Smooth muscle cell (in vitro differentiated cells): ENCODE measurements at regions not wholly inside any gene's neighbourhood (a gene's known extent, or its start where the extent isn't known, plus 50 kb on each side); places are given as distances from the start of the nearest gene placed in this dataset.

Experiments
- DNase-seq: peaks from one replicate; lab custom pipeline; 2025; ENCODE audit not compliant: unreplicated experiment; lab: John Stamatoyannopoulos, UW
- H2AFZ ChIP-seq: fragments of 200-600 bp; sonication (generic); 2 replicates; pipeline ENCODE4 v1.6.0; 2016; ENCODE audit warnings: antibody characterized with exemption, low read depth, mild to moderate bottlenecking
- H3F3A ChIP-seq: fragments of 200-600 bp; sonication (generic); 2 replicates; pipeline ENCODE4 v1.6.0; 2017; ENCODE audit warnings: antibody characterized with exemption, low read depth
- H3K27ac ChIP-seq: fragments of 200-600 bp; sonication (generic); 2 replicates; pipeline ENCODE4 v1.5.1; 2016; ENCODE audit warnings: low read depth, mild to moderate bottlenecking
- H3K27me3 ChIP-seq: fragments of 200-600 bp; sonication (generic); 2 replicates; pipeline ENCODE4 v1.6.1; 2016; ENCODE audit warnings: low read depth, mild to moderate bottlenecking
- H3K36me3 ChIP-seq: fragments of 200-600 bp; sonication (generic); 2 replicates; pipeline ENCODE4 v1.5.1; 2016; ENCODE audit warnings: low read depth
- H3K4me1 ChIP-seq: fragments of 200-600 bp; sonication (generic); 2 replicates; pipeline ENCODE4 v1.5.1; 2016; ENCODE audit warnings: low read depth
- H3K4me2 ChIP-seq: fragments of 200-600 bp; sonication (generic); 2 replicates; pipeline ENCODE4 v1.6.0; 2016; ENCODE audit warnings: mild to moderate bottlenecking
- H3K4me3 ChIP-seq: fragments of 200-600 bp; sonication (generic); 2 replicates; pipeline ENCODE4 v1.5.1; 2016; ENCODE audit warnings: mild to moderate bottlenecking
- H3K79me2 ChIP-seq: fragments of 200-600 bp; sonication (generic); 2 replicates; pipeline ENCODE4 v1.6.0; 2016; ENCODE audit warnings: low read depth, mild to moderate bottlenecking
- H3K9ac ChIP-seq: fragments of 200-600 bp; sonication (generic); 2 replicates; pipeline ENCODE4 v1.6.0; 2016; ENCODE audit warnings: low read depth
- H3K9me3 ChIP-seq: fragments of 200-600 bp; sonication (generic); replicated peaks from 2 replicates; pipeline ENCODE4 v1.5.1; 2016; ENCODE audit warnings: low read depth
- H4K20me1 ChIP-seq: fragments of 200-600 bp; sonication (generic); 2 replicates; pipeline ENCODE4 v1.6.0; 2016; ENCODE audit warnings: low read depth
- CTCF ChIP-seq: fragments of 200-600 bp; sonication (generic); IDR thresholded peaks from 2 replicates; pipeline ENCODE4 v1.5.1; 2017; ENCODE audit warnings: borderline replicate concordance, mild to moderate bottlenecking, antibody characterized with exemption; ENCODE audit not compliant: insufficient read depth, poor library complexity, severe bottlenecking
- WGBS: methylation state at CpG from one replicate; pipeline ENCODE4 v1.1.7; 2016; ENCODE audit warnings: low lambda C conversion rate; 5-methylcytosine and 5-hydroxymethylcytosine counted together

GRCh38 chr13:53135301-53135700 is 106.7 kb downstream of the OLFM4 start:
- Histone ChIP-seq H3F3A (no peaks in the 10 kb centered on the region), H3K27me3 (no peaks in the 10 kb centered on the region), H3K79me2 (no peaks in the 10 kb centered on the region), H4K20me1 (no peaks in the 10 kb centered on the region), H3K9me3 (no peaks in the 10 kb centered on the region), H3K4me2 (no peak overlapping the region), H3K4me1 (no peaks in the 10 kb centered on the region), H3K4me3 (no peak overlapping the region), H3K36me3 (no peaks in the 10 kb centered on the region), H2AFZ (no peak overlapping the region), H3K9ac (no peak overlapping the region), H3K27ac (no peak overlapping the region)
- no peak for DNase-seq
- no peak for TF ChIP-seq CTCF
- 67% methylated on average over 2 of the region's 2 CpGs for WGBS

- Histone ChIP-seq H3F3A (no peaks in the 10 kb centered on the region), H3K4me1 (no peaks in the 10 kb centered on the region), H3K4me3 (no peak overlapping the region), H3K9ac (no peak overlapping the region), H3K36me3 (no peaks in the 10 kb centered on the region), H3K79me2 (no peaks in the 10 kb centered on the region), H3K27ac (no peak overlapping the region), H3K27me3 (no peaks in the 10 kb centered on the region), H3K9me3 (no peaks in the 10 kb centered on the region), H4K20me1 (no peaks in the 10 kb centered on the region), H3K4me2 (no peak overlapping the region), H2AFZ (no peak overlapping the region)
- no peak for DNase-seq
- 91% methylated on average over 3 of the region's 3 CpGs for WGBS
- no peak for TF ChIP-seq CTCF
These were observed 108.1 kb downstream of the OLFM4 start for GRCh38 chr13:53136554-53137215.

GRCh38 chr13:53137779-53138178 is 109.2 kb downstream of the OLFM4 start:
- Histone ChIP-seq H3K27me3 (no peaks in the 10 kb centered on the region), H3K79me2 (no peaks in the 10 kb centered on the region), H4K20me1 (no peaks in the 10 kb centered on the region), H3K9ac (peak overlapping the region; percentile 31), H3K9me3 (no peaks in the 10 kb centered on the region), H3K36me3 (no peaks in the 10 kb centered on the region), H3F3A (no peaks in the 10 kb centered on the region), H3K27ac (peak overlapping the region; percentile 77), H3K4me2 (no peak overlapping the region), H2AFZ (peak overlapping the region; percentile 31), H3K4me3 (no peak overlapping the region), H3K4me1 (no peaks in the 10 kb centered on the region)
- no peak for TF ChIP-seq CTCF
- 23% methylated on average over 1 of the region's 1 CpG for WGBS
- DNase-seq: no peak
